DOHH2 (cell line): ENCODE measurements at regions not wholly inside any gene's neighbourhood (a gene's known extent, or its start where the extent isn't known, plus 50 kb on each side); places are given as distances from the start of the nearest gene placed in this dataset.

Experiments used
- EZH2phosphoT487 ChIP-seq: fragments of 200-600 bp; sonication (generic); IDR thresholded peaks from 2 replicates; pipeline ENCODE4 v1.6.1; 2017; ENCODE audit warnings: borderline replicate concordance, mild to moderate bottlenecking, antibody characterized with exemption, low read length, moderate library complexity, mixed read lengths
- TF ChIP-seq, protein P1 (sequence below): fragments of 200-600 bp; sonication (generic); IDR thresholded peaks from one replicate; pipeline ENCODE4 v1.5.1; 2014; ENCODE audit warnings: antibody characterized with exemption, mild to moderate bottlenecking, low read depth, low read length; ENCODE audit not compliant: poor library complexity, severe bottlenecking

DNA sequence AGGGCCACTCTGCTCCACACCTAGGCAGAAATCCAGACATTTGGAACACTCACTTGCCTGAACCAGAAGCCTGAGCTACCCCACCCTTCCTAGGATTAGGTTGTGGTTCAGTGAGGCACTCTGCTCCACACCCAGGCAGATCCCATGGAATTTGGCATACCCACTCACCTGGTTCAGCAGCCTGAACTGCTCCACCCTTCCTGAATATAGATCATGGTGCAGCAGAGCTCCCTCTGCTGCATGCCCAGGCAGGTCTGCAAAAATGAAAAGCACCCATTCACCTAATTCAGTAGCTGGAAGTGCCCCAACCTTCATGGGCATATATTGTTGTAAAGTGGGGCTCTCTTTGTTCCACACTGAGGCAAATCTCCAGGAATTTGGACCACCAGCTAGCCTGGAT lies 185.1 kb upstream of the CNTNAP5 start:
- TF ChIP-seq, protein P1, sequence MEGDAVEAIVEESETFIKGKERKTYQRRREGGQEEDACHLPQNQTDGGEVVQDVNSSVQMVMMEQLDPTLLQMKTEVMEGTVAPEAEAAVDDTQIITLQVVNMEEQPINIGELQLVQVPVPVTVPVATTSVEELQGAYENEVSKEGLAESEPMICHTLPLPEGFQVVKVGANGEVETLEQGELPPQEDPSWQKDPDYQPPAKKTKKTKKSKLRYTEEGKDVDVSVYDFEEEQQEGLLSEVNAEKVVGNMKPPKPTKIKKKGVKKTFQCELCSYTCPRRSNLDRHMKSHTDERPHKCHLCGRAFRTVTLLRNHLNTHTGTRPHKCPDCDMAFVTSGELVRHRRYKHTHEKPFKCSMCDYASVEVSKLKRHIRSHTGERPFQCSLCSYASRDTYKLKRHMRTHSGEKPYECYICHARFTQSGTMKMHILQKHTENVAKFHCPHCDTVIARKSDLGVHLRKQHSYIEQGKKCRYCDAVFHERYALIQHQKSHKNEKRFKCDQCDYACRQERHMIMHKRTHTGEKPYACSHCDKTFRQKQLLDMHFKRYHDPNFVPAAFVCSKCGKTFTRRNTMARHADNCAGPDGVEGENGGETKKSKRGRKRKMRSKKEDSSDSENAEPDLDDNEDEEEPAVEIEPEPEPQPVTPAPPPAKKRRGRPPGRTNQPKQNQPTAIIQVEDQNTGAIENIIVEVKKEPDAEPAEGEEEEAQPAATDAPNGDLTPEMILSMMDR, result no peak
- TF ChIP-seq EZH2phosphoT487, result no peak
